HFF-Myc (cell line): ENCODE measurements at regions not wholly inside any gene's neighbourhood (a gene's known extent, or its start where the extent isn't known, plus 50 kb on each side); places are given as distances from the start of the nearest gene placed in this dataset.

Source experiments
- DNase-seq: peaks from one replicate; pipeline ENCODE4 v3.0.0-alpha.2; 2011; ENCODE audit warnings: low read depth; ENCODE audit errors: extremely low read depth
- H3K4me3 ChIP-seq: replicated peaks from 2 replicates; pipeline ENCODE4 v1.5.1; 2011; ENCODE audit warnings: low read depth, mild to moderate bottlenecking, control low read depth, low read length
- CTCF ChIP-seq: IDR thresholded peaks from 2 replicates; pipeline ENCODE4 v1.5.1; 2012; ENCODE audit warnings: mild to moderate bottlenecking, low read depth, low read length, control low read depth; ENCODE audit errors: missing control alignments

GRCh38 chr11:15913261-15913660 lies 443.1 kb downstream of the SOX6 start:
- no peak for TF ChIP-seq CTCF
- no peak for DNase-seq
- no peak overlapping the region for H3K4me3 ChIP-seq
